ENCODE measurements at regions not wholly inside any gene's neighbourhood (a gene's known extent, or its start where the extent isn't known, plus 50 kb on each side); places are given as distances from the start of the nearest gene placed in this dataset.
"Not testable (repeated sequence)": the region's sequence is repeated elsewhere in the genome, so short reads cannot be mapped to it uniquely, and the experiment has no call there.

GRCh38 chr5:145396888-145397287, 438.3 kb downstream of the PRELID2 start:
- POLR2A ChIA-PET = no interaction called here

GRCh38 chr5:145395151-145395550, 440.0 kb downstream of the PRELID2 start:
- POLR2A ChIA-PET, CTCF ChIA-PET: not testable (repeated sequence)

More at GRCh38 chr5:145396888-145397287, 438.3 kb downstream of the PRELID2 start:
- CTCF ChIA-PET = no interaction called here

- POLR2A ChIA-PET = no interaction called here
- CTCF ChIA-PET = no interaction called here
These were observed 441.7 kb downstream of the PRELID2 start for GRCh38 chr5:145393426-145393825.

GRCh38 chr5:145389047-145389446, 446.1 kb downstream of the PRELID2 start:
- CTCF ChIA-PET = no interaction called here
- POLR2A ChIA-PET = no interaction called here

GRCh38 chr5:145385276-145385675, 449.9 kb downstream of the PRELID2 start:
- ChIA-PET POLR2A (no interaction called here), CTCF (no interaction called here)

- POLR2A ChIA-PET = no interaction called here
These were observed 456.9 kb downstream of the PRELID2 start for GRCh38 chr5:145378226-145378625.

GRCh38 chr5:145375521-145375920, 459.6 kb downstream of the PRELID2 start:
- POLR2A ChIA-PET = no interaction called here

More at GRCh38 chr5:145378226-145378625, 456.9 kb downstream of the PRELID2 start:
- CTCF ChIA-PET = no interaction called here

GRCh38 chr5:145365464-145365863, 469.7 kb downstream of the PRELID2 start:
- ChIA-PET CTCF (no interaction called here), POLR2A (no interaction called here)

More at GRCh38 chr5:145375521-145375920, 459.6 kb downstream of the PRELID2 start:
- CTCF ChIA-PET = no interaction called here

- ChIA-PET CTCF (no interaction called here), POLR2A (no interaction called here)
These were observed 472.9 kb downstream of the PRELID2 start for GRCh38 chr5:145362266-145362665.

- CTCF ChIA-PET = no interaction called here
- POLR2A ChIA-PET = no interaction called here
These were observed 474.2 kb downstream of the PRELID2 start for GRCh38 chr5:145360936-145361335.

GRCh38 chr5:145350513-145350912, 484.6 kb downstream of the PRELID2 start:
- POLR2A ChIA-PET = no interaction called here
- CTCF ChIA-PET = no interaction called here

GRCh38 chr5:145347026-145347616, 488.0 kb downstream of the PRELID2 start:
- CTCF ChIA-PET = no interaction called here
- POLR2A ChIA-PET = no interaction called here

GRCh38 chr5:145345511-145346287, 489.4 kb downstream of the PRELID2 start:
- CTCF ChIA-PET = no interaction called here
- POLR2A ChIA-PET = no interaction called here

GRCh38 chr5:145341842-145342241, 493.3 kb downstream of the PRELID2 start:
- ChIA-PET POLR2A (no interaction called here), CTCF (no interaction called here)

GRCh38 chr5:145340099-145340498, 495.0 kb downstream of the PRELID2 start:
- POLR2A ChIA-PET = no interaction called here
- CTCF ChIA-PET = no interaction called here

- ChIA-PET CTCF (no interaction called here), POLR2A (no interaction called here)
These were observed 510.2 kb downstream of the PRELID2 start for GRCh38 chr5:145324767-145325479.

GRCh38 chr5:145324101-145324500, 511.0 kb downstream of the PRELID2 start:
- CTCF ChIA-PET = interaction anchor here (0.6 kb wide), 1 partner anchor 1924 kb away, joined by 3 read pairs; no protein-coding TSS in a partner anchor
- POLR2A ChIA-PET = no interaction called here

GRCh38 chr5:145316282-145316681, 518.9 kb downstream of the PRELID2 start:
- CTCF ChIA-PET = no interaction called here
- POLR2A ChIA-PET = no interaction called here

GRCh38 chr5:145307866-145308382, 527.2 kb downstream of the PRELID2 start:
- POLR2A ChIA-PET = no interaction called here

GRCh38 chr5:145295236-145295835, 539.8 kb downstream of the PRELID2 start:
- ChIA-PET POLR2A (no interaction called here), CTCF (no interaction called here)

More at GRCh38 chr5:145307866-145308382, 527.2 kb downstream of the PRELID2 start:
- CTCF ChIA-PET = no interaction called here

GRCh38 chr5:145294331-145294730, 540.8 kb downstream of the PRELID2 start:
- POLR2A ChIA-PET = no interaction called here
- CTCF ChIA-PET = no interaction called here

All from activated CD8-positive, alpha-beta memory T cell treated with anti-CD3 and anti-CD28 coated beads for 36 hours (primary cell).